ENCODE measurements at regions not wholly inside any gene's neighbourhood (a gene's known extent, or its start where the extent isn't known, plus 50 kb on each side); places are given as distances from the start of the nearest gene placed in this dataset.

GRCh38 chr16:31764103-31764502 lies 109.5 kb upstream of the ZNF267 start:
- TF ChIP-seq CTCF (IDR thresholded peaks at IDR 0.05) (no peak), POLR2A (IDR thresholded peaks at IDR 0.05) (no peak)

Measured in right lobe of liver (tissue), 4 donors.